Testis (tissue), 2 donors: ENCODE measurements at regions not wholly inside any gene's neighbourhood (a gene's known extent, or its start where the extent isn't known, plus 50 kb on each side); places are given as distances from the start of the nearest gene placed in this dataset.

Experiments
- CTCF ChIP-seq, 3 experiments: fragments of 450-650 bp in 2 of 3; fragments of 200-600 bp in 1 of 3; sonication (generic) in 1 of 3; IDR thresholded peaks; one replicate each; pipeline ENCODE4 v1.5.1; 2016 to 2019; ENCODE audit warnings: antibody characterized with exemption in 3 of 3, mild to moderate bottlenecking in 2 of 3, moderate library complexity in 1 of 3
- POLR2A ChIP-seq: fragments of 450-650 bp; IDR thresholded peaks from one replicate; pipeline ENCODE4 v1.6.1; 2017; ENCODE audit warnings: antibody characterized with exemption, mild to moderate bottlenecking, moderate library complexity

GRCh38 chr7:156540619-156541165, 99.9 kb upstream of the RNF32 start:
- TF ChIP-seq CTCF (IDR thresholded peaks at IDR 0.05) (no peak), POLR2A (no peak)
